Sigmoid colon (tissue), 6 donors: ENCODE measurements at regions not wholly inside any gene's neighbourhood (a gene's known extent, or its start where the extent isn't known, plus 50 kb on each side); places are given as distances from the start of the nearest gene placed in this dataset.

Experiments used
- DNase-seq: peaks from one replicate; pipeline ENCODE4 v3.0.0-alpha.2; 2019
- H3K27ac ChIP-seq, 4 donors: fragments of 200-600 bp; sonication (generic); one replicate each; pipeline ENCODE4 v1.5.1; 2016 to 2019; ENCODE audit warnings: mild to moderate bottlenecking in 1 of 4
- H3K27me3 ChIP-seq, 3 donors: fragments of 200-600 bp; sonication (generic); one replicate each; pipeline ENCODE4 v1.5.1; 2019; ENCODE audit warnings: mild to moderate bottlenecking in 1 of 3
- H3K36me3 ChIP-seq, 4 donors: fragments of 200-600 bp; sonication (generic); one replicate each; pipeline ENCODE4 v1.5.1; 2016 to 2019
- H3K4me1 ChIP-seq, 4 donors: fragments of 200-600 bp; sonication (generic); one replicate each; pipeline ENCODE4 v1.5.1; 2017 to 2019
- H3K4me3 ChIP-seq, 4 donors: fragments of 200-600 bp; sonication (generic); one replicate each; pipeline ENCODE4 v1.5.1; 2017 to 2019; ENCODE audit warnings: mild to moderate bottlenecking in 2 of 4, moderate library complexity in 1 of 4
- H3K9me3 ChIP-seq, 4 donors: fragments of 200-600 bp in 3 of 4; sonication (generic) in 3 of 4; one replicate each; pipeline versions ENCODE4 v1.5.1 to v1.6.1; 2013 to 2019
- CTCF ChIP-seq, 4 experiments: fragments of 450-650 bp in 3 of 4; fragments of 200-600 bp in 1 of 4; IDR thresholded peaks; one replicate each; pipeline ENCODE4 v1.5.1; 2016 to 2019; ENCODE audit warnings: antibody characterized with exemption in 4 of 4, mild to moderate bottlenecking in 3 of 4, moderate library complexity in 2 of 4
- EP300 ChIP-seq, 4 donors: sonication (generic); formaldehyde crosslinking; IDR thresholded peaks; one replicate each; pipeline ENCODE4 v1.6.1; 2017; ENCODE audit warnings: antibody characterized with exemption in 4 of 4
- POLR2A ChIP-seq, 2 donors: fragments of 450-650 bp; IDR thresholded peaks; one replicate each; pipeline ENCODE4 v1.6.1; 2016; ENCODE audit warnings: antibody characterized with exemption in 2 of 2, mild to moderate bottlenecking in 2 of 2, moderate library complexity in 2 of 2
- POLR2AphosphoS5 ChIP-seq, 4 donors: sonication (generic); formaldehyde crosslinking; IDR thresholded peaks; one replicate each; pipeline ENCODE4 v1.6.1; 2017; ENCODE audit warnings: antibody characterized with exemption in 4 of 4
- WGBS, 2 donors: extraction: QIAGEN DNeasy Blood & Tissue Kit; methylation state at CpG; one replicate each; pipeline ENCODE4 v1.1.7; 2013; 5-methylcytosine and 5-hydroxymethylcytosine counted together
- intact Hi-C: fragments of 100-400 bp; cut with DNase I; formaldehyde crosslinking; loops from one replicate; pipeline ENCODE4 v1.15.1; 2023
- donor health status: healthy with polysubstance abuse.
- donor health status: healthy.

GRCh38 chr11:92580908-92581307 lies 356.3 kb downstream of the FAT3 start:
- Histone ChIP-seq H3K9me3 (no peaks in the 10 kb centered on the region), H3K36me3 (no peaks in the 10 kb centered on the region), H3K27ac (no peak overlapping the region), H3K4me1 (no peaks in the 10 kb centered on the region), H3K27me3 (no peaks in the 10 kb centered on the region), H3K4me3 (no peak overlapping the region)
- no peak for DNase-seq
- intact Hi-C loops: no loop called here
- WGBS, 2 donors: 25 to 45% methylated on average over 1 of the region's 1 CpG
- TF ChIP-seq POLR2A (IDR thresholded peaks at IDR 0.05) (no peak), POLR2AphosphoS5 (IDR thresholded peaks at IDR 0.05) (no peak), EP300 (IDR thresholded peaks at IDR 0.05) (no peak), CTCF (IDR thresholded peaks at IDR 0.05) (no peak)

GRCh38 chr11:92588393-92588792 lies 363.8 kb downstream of the FAT3 start:
- no peak overlapping the region for H3K27ac ChIP-seq
- H3K27me3 ChIP-seq: no peaks in the 10 kb centered on the region
- H3K4me1 ChIP-seq: no peaks in the 10 kb centered on the region
- H3K9me3 ChIP-seq: no peaks in the 10 kb centered on the region
- H3K4me3 ChIP-seq: no peak overlapping the region
- TF ChIP-seq CTCF (IDR thresholded peaks at IDR 0.05) (no peak), POLR2AphosphoS5 (IDR thresholded peaks at IDR 0.05) (no peak), EP300 (IDR thresholded peaks at IDR 0.05) (no peak), POLR2A (IDR thresholded peaks at IDR 0.05) (no peak)
- intact Hi-C loops: no loop called here
- H3K36me3 ChIP-seq: no peaks in the 10 kb centered on the region
- no peak for DNase-seq

- Histone ChIP-seq H3K36me3 (no peaks in the 10 kb centered on the region), H3K9me3 (no peaks in the 10 kb centered on the region), H3K27ac (no peak overlapping the region), H3K4me1 (no peaks in the 10 kb centered on the region), H3K27me3 (no peaks in the 10 kb centered on the region), H3K4me3 (no peak overlapping the region)
- 87 to 92% methylated on average over 3 of the region's 3 CpGs for WGBS, 2 donors
- no peak for TF ChIP-seq POLR2AphosphoS5 (IDR thresholded peaks at IDR 0.05)
- no peak for TF ChIP-seq EP300 (IDR thresholded peaks at IDR 0.05)
- TF ChIP-seq POLR2A (IDR thresholded peaks at IDR 0.05): no peak
- no peak for TF ChIP-seq CTCF (IDR thresholded peaks at IDR 0.05)
- intact Hi-C loops: no loop called here
- no peak for DNase-seq
Measured at GRCh38 chr11:92589512-92589911, 364.9 kb downstream of the FAT3 start.

GRCh38 chr11:92591521-92591920 lies 366.9 kb downstream of the FAT3 start:
- DNase-seq: no peak
- whole genome bisulfite sequencing, 2 donors: 60 to 77% methylated on average over 2 of the region's 2 CpGs
- no peak for TF ChIP-seq POLR2AphosphoS5 (IDR thresholded peaks at IDR 0.05)
- no peak for TF ChIP-seq POLR2A (IDR thresholded peaks at IDR 0.05)
- TF ChIP-seq CTCF (IDR thresholded peaks at IDR 0.05): no peak
- no peak for TF ChIP-seq EP300 (IDR thresholded peaks at IDR 0.05)
- H3K4me3 ChIP-seq: no peak overlapping the region
- H3K27me3 ChIP-seq: no peaks in the 10 kb centered on the region
- H3K27ac ChIP-seq: no peak overlapping the region
- intact Hi-C loops: no loop called here
- no peaks in the 10 kb centered on the region for H3K9me3 ChIP-seq
- H3K4me1 ChIP-seq: no peaks in the 10 kb centered on the region
- no peaks in the 10 kb centered on the region for H3K36me3 ChIP-seq

GRCh38 chr11:92594251-92594650 lies 369.6 kb downstream of the FAT3 start:
- H3K9me3 ChIP-seq: no peaks in the 10 kb centered on the region
- no peaks in the 10 kb centered on the region for H3K27me3 ChIP-seq
- H3K27ac ChIP-seq: no peak overlapping the region
- H3K36me3 ChIP-seq: no peaks in the 10 kb centered on the region
- DNase-seq: no peak
- no peak overlapping the region for H3K4me3 ChIP-seq
- no peaks in the 10 kb centered on the region for H3K4me1 ChIP-seq
- no peak for TF ChIP-seq POLR2A (IDR thresholded peaks at IDR 0.05)
- no peak for TF ChIP-seq CTCF (IDR thresholded peaks at IDR 0.05)
- no peak for TF ChIP-seq EP300 (IDR thresholded peaks at IDR 0.05)
- no peak for TF ChIP-seq POLR2AphosphoS5 (IDR thresholded peaks at IDR 0.05)
- intact Hi-C loops: no loop called here
